ENCODE measurements at regions not wholly inside any gene's neighbourhood (a gene's known extent, or its start where the extent isn't known, plus 50 kb on each side); places are given as distances from the start of the nearest gene placed in this dataset.

DNA sequence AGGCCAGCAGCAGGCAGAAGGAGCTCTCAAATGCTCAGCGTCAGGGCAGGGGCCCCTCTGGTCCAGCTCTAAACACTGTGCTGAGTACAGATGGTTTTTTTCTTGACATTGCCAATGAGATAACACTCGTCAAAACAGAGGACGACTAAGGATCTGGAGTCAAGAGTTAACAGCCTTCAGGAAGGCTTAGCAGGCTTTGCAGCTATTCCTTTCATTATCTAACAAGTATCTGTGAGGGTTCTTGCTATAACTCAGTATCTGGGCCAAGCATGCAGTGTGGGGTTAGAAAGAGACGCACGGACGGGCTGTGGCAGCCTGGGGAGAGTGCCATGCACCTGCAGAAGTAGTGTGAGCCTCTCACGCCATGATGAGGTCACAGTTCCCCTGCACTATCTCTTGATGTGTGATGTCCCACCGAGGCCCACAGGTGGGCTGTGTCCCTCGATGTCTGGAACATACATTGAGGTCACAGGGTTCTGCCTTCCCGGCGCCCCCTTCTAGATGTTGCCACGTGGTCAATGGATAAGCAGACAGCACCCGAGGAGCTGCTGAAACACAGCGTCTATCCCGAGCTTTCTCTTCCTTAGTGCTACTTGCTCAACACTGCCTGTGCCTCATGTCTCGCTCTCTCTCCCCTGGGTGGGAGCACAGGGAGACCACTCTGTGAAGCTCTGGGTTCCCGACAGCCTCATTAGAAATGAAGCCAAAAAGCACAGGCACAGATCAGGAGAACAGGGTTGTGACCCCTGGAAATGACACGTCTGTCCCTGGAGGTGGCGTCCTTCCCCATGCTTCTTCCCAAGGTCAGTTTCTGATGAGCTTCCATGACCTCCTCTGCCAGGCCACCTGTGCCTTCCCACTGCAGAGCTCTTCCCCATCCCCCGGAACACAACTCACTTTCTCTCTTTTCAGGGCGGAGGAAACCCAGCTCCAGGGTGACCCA is 85.5 kb upstream of the RPS6KA2 start:
- Histone ChIP-seq H4K5ac (ENCODE audit: insufficient read length, low read depth, low read length) (no peak overlapping the region), H2BK15ac (ENCODE audit: low read depth, low read length) (no peak overlapping the region), H3K14ac (ENCODE audit: insufficient read depth, low read length) (no peak overlapping the region), H3K23me2 (ENCODE audit: insufficient read length, low read depth, low read length, poor library complexity, severe bottlenecking) (no peaks in the 10 kb centered on the region), H4K91ac (ENCODE audit: insufficient read length, low read depth, low read length) (no peak overlapping the region), H3K79me1 (ENCODE audit: insufficient read depth, low read depth, low read length, poor library complexity, severe bottlenecking) (no peaks in the 10 kb centered on the region), H3K23ac (ENCODE audit: insufficient read length, low read depth, low read length) (no peak overlapping the region), H3K9ac (ENCODE audit: extremely low read depth, insufficient read length, low read length) (no peak overlapping the region), H2BK5ac (ENCODE audit: insufficient read length, low read length) (no peak overlapping the region), H2BK120ac (ENCODE audit: low read depth, low read length, poor library complexity, severe bottlenecking) (no peak overlapping the region), H3T11ph (ENCODE audit: low read length) (no peak overlapping the region), H4K20me1 (ENCODE audit: control insufficient read depth, insufficient read depth, insufficient read length) (no peaks in the 10 kb centered on the region), H3K56ac (ENCODE audit: insufficient read length, low read depth, low read length) (no peak overlapping the region), H2BK20ac (ENCODE audit: low read depth, low read length, poor library complexity, severe bottlenecking) (no peak overlapping the region), H2BK12ac (ENCODE audit: insufficient read length, low read depth, low read length) (no peak overlapping the region), H3K4ac (ENCODE audit: low read depth, low read length) (no peak overlapping the region), H3K4me2 (ENCODE audit: insufficient read depth, insufficient read length, low read length) (no peak overlapping the region), H2AFZ (ENCODE audit: low read length) (no peak overlapping the region), H3K4me1 (ENCODE audit: insufficient read depth, low read length) (no peaks in the 10 kb centered on the region), H2AK5ac (ENCODE audit: insufficient read length, low read length) (no peak overlapping the region), H4K8ac (replicated peaks; ENCODE audit: insufficient read length, low read depth, low read length) (no peak overlapping the region), H3K27ac (ENCODE audit: insufficient read length, low read depth, low read length) (no peak overlapping the region), H3K79me2 (ENCODE audit: insufficient read depth, low read length) (no peaks in the 10 kb centered on the region), H3K18ac (ENCODE audit: insufficient read length, low read depth, low read length) (no peak overlapping the region), H3K27me3 (ENCODE audit: insufficient read depth, low read length) (no peaks in the 10 kb centered on the region), H3K9me3 (ENCODE audit: control insufficient read depth, low read depth, low read length) (no peaks in the 10 kb centered on the region)
- H3K36me3 Mint-ChIP-seq (ENCODE audit: insufficient read depth in 1 of 3, low read depth in 3 of 3) = no peaks in the 10 kb centered on the region
- TF ChIP-seq CTCF (conservative IDR thresholded peaks at IDR 0.05) = peak; percentile 61
- no peak overlapping the region for H3K4me3 Mint-ChIP-seq
- peak; percentile 64 for DNase-seq
- H3K27ac Mint-ChIP-seq = no peak overlapping the region; a peak in 2 of 7 replicates
- peaks cover 43% of the 10 kb centered on the region for H3K27me3 Mint-ChIP-seq (ENCODE audit: low read depth)
- WGBS (ENCODE audit: extremely low coverage, insufficient read length, low lambda C conversion rate) = no CpG with 5 or more reads among the region's 21 CpGs
- peaks cover 7 to 12% of the 10 kb centered on the region in 2 experiments for H3K4me1 Mint-ChIP-seq
- H3K9me3 Mint-ChIP-seq = peaks cover 0 to 3% of the 10 kb centered on the region in 2 experiments; a peak in 1 of 5 replicates

Measured in H9 (cell line).